AML-193 (cell line): ENCODE measurements at regions not wholly inside any gene's neighbourhood (a gene's known extent, or its start where the extent isn't known, plus 50 kb on each side); places are given as distances from the start of the nearest gene placed in this dataset.
"Not testable (repeated sequence)": the region's sequence is repeated elsewhere in the genome, so short reads cannot be mapped to it uniquely, and the experiment has no call there.

Experiments used
- DNase-seq, 2 experiments: peaks; one replicate each; lab custom pipeline; 2025; lab: John Stamatoyannopoulos, UW

DNA sequence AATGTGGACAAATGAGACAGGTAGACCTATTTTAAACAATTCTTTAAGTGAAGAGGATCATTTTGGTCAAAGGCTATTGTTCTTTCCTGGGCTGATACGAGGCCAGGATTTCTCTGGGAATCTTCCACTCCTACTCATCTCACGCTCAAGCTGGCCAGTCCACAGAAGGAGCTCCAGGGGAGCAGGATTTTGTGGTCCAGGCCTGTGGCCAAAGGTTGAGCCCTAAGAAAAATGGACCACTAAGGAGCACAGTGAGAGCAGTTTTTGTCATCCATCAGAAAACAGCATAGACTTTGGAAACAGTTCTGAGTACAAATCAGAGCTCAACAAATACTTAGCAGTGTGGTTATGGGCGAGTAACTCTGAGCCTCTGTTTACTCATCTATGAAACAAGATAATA lies 260.2 kb upstream of the RUNX1 start:
- DNase-seq = no peak

- no peak for DNase-seq
These were observed 254.0 kb upstream of the RUNX1 start for GRCh38 chr21:35303085-35303484.

- DNase-seq = no peak
These were observed 249.7 kb upstream of the RUNX1 start for GRCh38 chr21:35298757-35299156.

DNA sequence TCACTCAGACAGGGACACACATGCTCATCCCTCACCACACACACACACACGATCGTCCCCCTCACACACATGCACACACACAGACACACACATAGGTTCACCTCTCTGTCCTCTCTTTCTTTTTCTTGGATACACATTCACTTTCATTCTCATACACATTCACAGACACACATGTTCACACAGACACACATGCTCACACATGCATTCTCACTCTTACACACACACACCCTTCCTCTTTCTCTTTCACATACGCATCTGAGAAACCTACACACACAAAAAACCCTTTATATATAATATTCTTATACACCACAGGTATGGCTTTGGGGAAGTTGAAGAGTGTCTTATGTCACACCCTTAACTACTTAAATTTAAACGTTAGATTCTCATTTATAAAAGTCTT lies 248.6 kb upstream of the RUNX1 start:
- no peak for DNase-seq

DNA sequence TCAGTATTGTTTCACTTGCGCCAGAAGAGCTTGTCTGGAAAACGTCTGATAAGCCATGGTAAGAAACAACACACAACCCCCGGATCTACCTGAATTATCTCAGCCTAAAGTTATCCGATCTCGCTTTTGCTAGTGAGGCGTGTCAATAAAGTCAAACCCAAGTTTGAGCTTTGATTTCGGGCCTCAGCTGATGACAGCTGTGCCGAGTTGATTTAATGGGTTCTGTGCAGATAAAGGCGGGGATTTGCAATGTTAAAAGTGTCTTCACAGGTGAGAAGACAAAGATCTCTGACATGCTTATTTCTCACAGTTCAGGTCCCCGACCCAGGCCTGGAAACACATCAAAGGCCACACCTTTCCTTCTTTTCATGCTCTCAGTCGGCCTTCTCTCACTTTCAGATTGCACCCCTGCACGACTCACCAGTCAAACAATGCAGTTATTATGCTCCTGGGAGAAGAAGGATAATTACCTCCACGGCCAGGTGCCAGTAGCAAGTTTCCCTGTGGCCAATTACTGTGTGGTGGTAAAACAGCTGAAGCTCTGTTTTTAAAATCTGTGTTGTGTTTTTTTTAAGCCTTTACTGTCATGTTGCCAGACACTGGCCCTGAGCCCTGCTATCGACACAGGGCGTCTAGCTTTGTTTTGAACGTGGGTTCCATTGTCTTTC lies 245.3 kb upstream of the RUNX1 start:
- DNase-seq = no peak

GRCh38 chr21:35291973-35292627 lies 243.0 kb upstream of the RUNX1 start:
- DNase-seq = no peak

- DNase-seq = no peak
These were observed 241.9 kb upstream of the RUNX1 start for GRCh38 chr21:35291034-35291433.

GRCh38 chr21:35288238-35288637 lies 239.1 kb upstream of the RUNX1 start:
- no peak for DNase-seq

GRCh38 chr21:35284199-35284598 lies 235.1 kb upstream of the RUNX1 start:
- no peak for DNase-seq

DNA sequence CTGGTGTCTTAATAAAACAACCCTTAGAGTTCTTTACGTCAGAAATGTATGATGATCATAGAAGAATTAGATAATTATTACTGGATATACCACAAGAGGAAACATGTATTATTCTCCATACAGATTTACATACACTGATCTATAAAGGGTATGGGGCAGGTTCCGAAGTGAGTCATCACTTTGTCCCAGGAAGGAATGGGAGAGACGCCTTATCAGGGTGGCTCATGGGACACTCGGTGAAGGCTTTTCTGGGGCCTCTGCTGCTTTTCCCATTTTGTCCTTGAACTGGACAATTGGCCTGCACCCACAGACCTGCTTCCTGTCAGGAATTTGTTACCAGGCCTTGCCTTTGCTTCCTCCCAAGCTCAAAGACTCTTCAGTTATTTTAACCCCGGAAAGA lies 233.8 kb upstream of the RUNX1 start:
- DNase-seq = no peak

DNA sequence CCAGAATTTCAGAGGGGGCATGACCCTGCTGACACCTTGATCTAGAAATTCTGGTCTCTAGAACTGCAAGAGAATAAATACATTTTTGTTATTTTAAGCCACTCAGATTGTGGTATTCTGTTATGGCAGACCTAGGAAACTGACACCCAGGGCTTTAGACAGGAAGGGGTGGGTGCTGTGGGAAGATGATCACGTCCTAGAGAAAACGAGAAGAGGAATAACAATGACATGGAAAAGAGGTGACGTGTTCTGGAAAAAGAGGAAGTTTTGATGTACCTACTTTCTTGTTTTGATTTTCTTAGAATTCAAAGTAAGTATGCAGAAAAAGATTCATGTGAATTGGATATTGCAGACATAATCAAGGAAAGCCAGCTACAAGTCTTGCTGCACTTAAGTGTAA lies 232.9 kb upstream of the RUNX1 start:
- DNase-seq = no peak

- DNase-seq = no peak
These were observed 231.1 kb upstream of the RUNX1 start for GRCh38 chr21:35280231-35280630.

- no peak for DNase-seq
These were observed 226.7 kb upstream of the RUNX1 start for GRCh38 chr21:35275776-35276175.

DNA sequence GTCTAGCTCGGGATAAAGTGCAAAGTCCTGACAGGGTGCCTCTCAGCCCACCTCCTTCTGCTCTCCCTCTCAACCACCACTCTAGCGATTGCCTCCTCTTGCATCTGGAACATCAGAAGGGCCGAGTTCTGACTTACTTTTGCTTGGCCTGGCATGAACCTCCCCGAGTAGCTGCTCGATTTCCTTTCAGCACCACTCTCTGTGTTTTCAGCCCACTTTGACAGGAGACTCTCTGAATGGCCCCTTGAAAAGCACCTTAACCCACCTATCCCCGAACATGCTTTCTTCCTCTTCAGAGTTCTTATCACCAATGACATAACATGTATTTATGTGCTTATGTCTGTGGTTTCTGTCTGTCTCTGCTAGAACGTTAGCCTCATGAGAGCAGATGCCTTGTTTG lies 225.8 kb upstream of the RUNX1 start:
- no peak for DNase-seq

DNA sequence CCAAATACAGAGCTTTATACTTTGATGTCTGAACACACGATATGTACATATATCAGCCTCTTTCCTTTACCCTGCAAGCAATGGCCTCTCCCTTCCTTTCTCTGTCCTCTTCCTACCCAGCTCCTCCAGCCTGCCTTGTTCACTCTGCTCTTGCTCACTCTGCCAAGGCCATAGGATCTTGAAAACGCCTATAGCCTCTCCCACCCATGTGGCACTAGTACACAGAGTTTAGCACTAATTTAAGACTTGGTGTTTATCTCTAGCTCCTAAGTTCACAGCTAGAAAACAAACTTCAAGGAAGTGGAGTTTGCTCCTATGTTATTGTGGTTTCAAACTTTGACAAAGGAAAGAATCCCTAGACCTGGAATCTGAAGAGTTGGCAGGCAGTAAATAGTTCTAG lies 225.0 kb upstream of the RUNX1 start:
- no peak for DNase-seq

GRCh38 chr21:35273333-35273732 lies 224.2 kb upstream of the RUNX1 start:
- DNase-seq = no peak

DNA sequence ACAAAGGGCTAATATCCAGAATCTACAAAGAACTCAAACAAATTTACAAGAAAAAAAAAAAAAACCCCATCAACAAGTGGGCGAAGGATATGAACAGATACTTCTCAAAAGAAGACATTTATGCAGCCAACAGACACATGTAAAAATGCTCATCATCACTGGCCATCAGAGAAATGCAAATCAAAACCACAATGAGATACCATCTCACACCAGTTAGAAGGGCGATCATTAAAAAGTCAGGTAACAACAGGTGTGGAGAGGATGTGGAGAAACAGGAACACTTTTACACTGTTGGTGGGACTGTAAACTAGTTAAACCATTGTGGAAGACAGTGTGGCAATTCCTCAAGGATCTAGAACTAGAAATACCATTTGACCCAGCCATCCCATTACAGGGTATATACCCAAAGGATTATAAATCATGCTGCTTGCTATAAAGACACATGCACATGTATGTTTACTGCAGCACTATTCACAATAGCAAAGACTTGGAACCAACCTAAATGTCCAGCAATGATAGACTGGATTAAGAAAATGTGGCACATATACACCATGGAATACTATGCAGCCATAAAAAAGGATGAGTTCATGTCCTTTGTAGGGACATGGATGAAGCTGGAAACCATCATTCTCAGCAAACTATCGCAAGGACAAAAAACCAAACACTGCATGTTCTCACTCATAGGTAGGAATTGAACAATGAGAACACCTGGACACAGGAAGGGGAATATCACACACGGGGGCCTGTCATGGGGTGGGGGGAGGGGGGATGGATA lies 222.4 kb upstream of the RUNX1 start:
- DNase-seq = not testable (repeated sequence)

GRCh38 chr21:35268817-35269216 lies 219.7 kb upstream of the RUNX1 start:
- DNase-seq = no peak

DNA sequence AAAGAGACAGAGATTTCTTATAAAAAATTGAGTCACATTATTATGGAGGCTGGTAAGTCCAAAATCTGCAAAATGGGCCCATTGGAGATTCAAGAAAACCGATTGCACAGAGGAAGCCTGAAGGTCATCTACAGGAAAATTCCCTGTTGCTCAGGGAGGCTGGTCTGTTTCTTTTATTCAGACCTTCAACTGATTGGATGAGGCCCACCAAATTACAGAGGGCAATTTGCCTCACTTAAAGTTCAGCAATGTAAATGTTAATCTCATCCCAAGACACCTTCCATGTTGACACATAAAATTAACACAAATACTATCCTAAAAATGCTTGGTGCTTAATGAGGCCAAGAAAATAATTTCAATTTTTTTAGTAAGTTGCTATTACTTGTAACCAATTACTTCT lies 219.2 kb upstream of the RUNX1 start:
- DNase-seq = no peak

- DNase-seq = no peak
These were observed 217.4 kb upstream of the RUNX1 start for GRCh38 chr21:35266546-35266945.

DNA sequence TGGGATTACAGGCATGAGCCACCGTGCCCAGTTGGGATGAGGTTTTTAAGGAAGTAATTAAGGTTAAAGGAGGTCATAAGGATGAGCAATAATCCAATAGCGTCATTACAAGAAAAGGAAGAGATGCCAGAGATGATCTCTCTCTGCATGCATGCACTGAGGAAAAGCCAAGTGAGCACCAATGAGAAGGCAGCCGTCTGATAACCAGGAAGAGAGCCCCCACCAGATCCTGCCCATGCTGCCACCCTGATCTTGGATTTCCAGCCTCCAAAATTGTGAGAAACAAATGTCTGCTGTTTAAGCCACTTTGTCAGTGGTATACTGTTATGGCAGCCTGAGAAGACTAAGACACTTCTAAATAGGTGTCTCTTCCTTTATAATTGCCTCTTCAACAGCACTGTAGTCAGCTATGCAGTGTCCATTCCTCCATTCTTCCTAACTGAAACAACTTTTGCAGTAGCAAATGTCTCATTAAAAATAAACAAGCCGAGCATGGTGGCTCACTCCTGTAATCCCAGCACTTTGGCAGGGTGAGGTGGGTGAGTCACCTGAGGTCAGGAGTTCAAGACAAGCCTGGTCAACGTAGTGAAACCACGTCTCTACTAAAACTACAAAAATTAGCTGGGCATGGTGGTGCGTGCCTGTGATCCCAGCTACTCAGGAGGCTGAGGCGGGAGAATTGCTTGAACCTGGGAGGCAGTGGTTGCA lies 216.2 kb upstream of the RUNX1 start:
- DNase-seq = no peak

DNA sequence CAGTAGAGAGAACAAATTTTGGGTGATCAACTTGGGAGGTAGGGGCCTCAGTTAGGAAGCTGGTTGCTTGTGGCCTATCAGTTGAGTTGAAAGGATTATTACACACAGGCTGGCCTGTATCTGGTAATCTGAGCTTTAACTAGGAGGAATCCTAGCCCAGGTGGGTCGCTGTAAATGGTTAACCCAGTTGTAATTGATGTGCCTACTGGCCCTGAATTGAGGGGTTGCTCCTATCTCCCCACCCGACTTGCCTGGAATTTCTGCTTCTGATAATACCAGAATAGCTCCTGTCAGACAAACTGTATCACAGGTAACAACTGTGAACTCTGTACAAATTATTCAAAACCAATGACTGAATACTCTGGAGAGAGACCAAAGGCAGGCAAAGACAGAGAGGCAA lies 210.4 kb upstream of the RUNX1 start:
- DNase-seq = no peak

GRCh38 chr21:35258521-35258920 lies 209.4 kb upstream of the RUNX1 start:
- no peak for DNase-seq
